Caki2 (cell line): ENCODE measurements at regions not wholly inside any gene's neighbourhood (a gene's known extent, or its start where the extent isn't known, plus 50 kb on each side); places are given as distances from the start of the nearest gene placed in this dataset.
"Not testable (repeated sequence)": the region's sequence is repeated elsewhere in the genome, so short reads cannot be mapped to it uniquely, and the experiment has no call there.

ENCODE experiments used
- DNase-seq: peaks from one replicate; pipeline ENCODE4 v3.0.0-alpha.2; 2015; ENCODE audit warnings: low read depth
- in situ Hi-C: cut with HindIII; loops from 2 replicates; pipeline ENCODE4 v1.10.0; 2016; ENCODE audit warnings: low sequenced_read_pairs, low pct_unique_long_range_greater_than_20kb, mixed read lengths

GRCh38 chr6:28008053-28008452 is 51.0 kb downstream of the OR2B6 start:
- DNase-seq = no peak
- in situ Hi-C loops = no loop called here

GRCh38 chr6:28010526-28010925 is 53.5 kb downstream of the OR2B6 start:
- no peak for DNase-seq
- in situ Hi-C loops = no loop called here

- DNase-seq = peak; percentile 77
- in situ Hi-C loops = no loop called here
These were observed 54.7 kb downstream of the OR2B6 start for GRCh38 chr6:28011722-28012121.

GRCh38 chr6:28021011-28021410 is 59.4 kb upstream of the ZNF165 start:
- DNase-seq, in situ Hi-C loops: not testable (repeated sequence)

GRCh38 chr6:28022707-28023106 is 57.7 kb upstream of the ZNF165 start:
- DNase-seq, in situ Hi-C loops: not testable (repeated sequence)
